ENCODE measurements at regions not wholly inside any gene's neighbourhood (a gene's known extent, or its start where the extent isn't known, plus 50 kb on each side); places are given as distances from the start of the nearest gene placed in this dataset.

DNA sequence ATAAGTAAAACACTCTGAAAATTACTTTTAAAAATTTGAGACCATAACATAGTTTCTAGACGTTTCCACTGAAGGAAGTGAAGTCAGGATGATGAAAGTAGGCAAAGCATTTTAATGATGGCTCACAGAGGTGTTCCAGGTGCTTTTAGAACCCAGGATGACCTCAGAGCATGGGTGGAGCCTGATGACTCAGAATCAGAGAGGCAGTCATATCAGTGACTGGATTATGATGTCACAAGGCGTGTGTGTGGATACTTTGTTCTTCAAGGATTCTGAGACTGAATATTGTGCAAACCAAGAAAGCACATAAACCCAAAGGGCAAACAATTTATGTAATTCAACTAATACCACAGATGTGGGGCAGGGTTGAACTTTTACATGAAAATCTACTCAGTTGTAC lies 200.2 kb upstream of the FOXN2 start:
- Histone ChIP-seq H3K4me1 (ENCODE audit: insufficient read depth, low read length, poor library complexity, severe bottlenecking) (peaks cover 5% of the 10 kb centered on the region), H3K36me3 (ENCODE audit: insufficient read depth, low read length) (no peaks in the 10 kb centered on the region), H3K4me3 (ENCODE audit: low read length, poor library complexity, severe bottlenecking) (no peak overlapping the region), H3K9ac (ENCODE audit: low read depth, low read length, poor library complexity, severe bottlenecking) (no peak overlapping the region), H3K27me3 (ENCODE audit: insufficient read depth, low read length, poor library complexity, severe bottlenecking) (no peaks in the 10 kb centered on the region), H3K79me2 (ENCODE audit: insufficient read depth, low read length) (no peaks in the 10 kb centered on the region), H4K20me1 (ENCODE audit: insufficient read depth, low read length, poor library complexity, severe bottlenecking) (no peaks in the 10 kb centered on the region), H3F3A (ENCODE audit: low read depth) (no peaks in the 10 kb centered on the region), H3K9me2 (replicated peaks; ENCODE audit: low read depth, low read length) (no peaks in the 10 kb centered on the region), H2AFZ (ENCODE audit: low read length) (no peak overlapping the region), H3K9me3 (ENCODE audit: insufficient read depth, low read depth, low read length) (no peaks in the 10 kb centered on the region), H3K4me2 (ENCODE audit: low read depth, low read length, poor library complexity, severe bottlenecking) (no peak overlapping the region)
- TF ChIP-seq EZH2phosphoT487 (IDR thresholded peaks at IDR 0.05; ENCODE audit: borderline replicate concordance), result no peak
- no peak for TF ChIP-seq CTCF (conservative IDR thresholded peaks at IDR 0.05; ENCODE audit: low read length)

GRCh38 chr2:48116497-48116896 lies 198.0 kb upstream of the FOXN2 start:
- TF ChIP-seq CTCF (conservative IDR thresholded peaks at IDR 0.05; ENCODE audit: low read length), result no peak
- no peak for TF ChIP-seq EZH2phosphoT487 (IDR thresholded peaks at IDR 0.05; ENCODE audit: borderline replicate concordance)
- Histone ChIP-seq H3K9me3 (ENCODE audit: insufficient read depth, low read depth, low read length) (no peaks in the 10 kb centered on the region), H3K9me2 (replicated peaks; ENCODE audit: low read depth, low read length) (no peaks in the 10 kb centered on the region), H3K4me2 (ENCODE audit: low read depth, low read length, poor library complexity, severe bottlenecking) (no peak overlapping the region), H3K36me3 (ENCODE audit: insufficient read depth, low read length) (no peaks in the 10 kb centered on the region), H3F3A (ENCODE audit: low read depth) (no peaks in the 10 kb centered on the region), H3K4me3 (ENCODE audit: low read length, poor library complexity, severe bottlenecking) (no peak overlapping the region), H3K4me1 (ENCODE audit: insufficient read depth, low read length, poor library complexity, severe bottlenecking) (peaks cover 5% of the 10 kb centered on the region), H3K9ac (ENCODE audit: low read depth, low read length, poor library complexity, severe bottlenecking) (no peak overlapping the region), H3K27me3 (ENCODE audit: insufficient read depth, low read length, poor library complexity, severe bottlenecking) (no peaks in the 10 kb centered on the region), H3K79me2 (ENCODE audit: insufficient read depth, low read length) (no peaks in the 10 kb centered on the region), H4K20me1 (ENCODE audit: insufficient read depth, low read length, poor library complexity, severe bottlenecking) (no peaks in the 10 kb centered on the region), H2AFZ (ENCODE audit: low read length) (no peak overlapping the region)

DNA sequence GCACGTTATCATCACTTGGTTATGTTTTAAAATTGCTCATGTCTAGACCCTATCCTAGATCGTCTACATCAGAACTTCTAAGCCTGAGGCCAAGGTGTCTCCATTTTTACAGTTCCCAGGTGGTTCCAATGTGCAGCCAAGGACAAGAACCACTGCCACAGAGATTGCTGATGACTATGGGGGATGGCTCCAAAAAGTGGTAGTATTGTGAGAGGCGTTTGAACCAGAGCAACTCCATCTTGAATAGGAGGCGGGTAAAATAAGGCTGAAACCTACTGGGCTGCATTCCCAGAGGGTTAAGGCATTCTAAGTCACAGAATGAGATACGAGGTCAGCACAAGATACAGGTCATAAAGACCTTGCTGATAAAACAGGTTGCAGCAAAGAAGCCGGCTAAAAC lies 195.6 kb upstream of the FOXN2 start:
- Histone ChIP-seq H3K9ac (ENCODE audit: low read depth, low read length, poor library complexity, severe bottlenecking) (no peak overlapping the region), H3K36me3 (ENCODE audit: insufficient read depth, low read length) (no peaks in the 10 kb centered on the region), H3K9me2 (replicated peaks; ENCODE audit: low read depth, low read length) (no peaks in the 10 kb centered on the region), H4K20me1 (ENCODE audit: insufficient read depth, low read length, poor library complexity, severe bottlenecking) (no peaks in the 10 kb centered on the region), H3K79me2 (ENCODE audit: insufficient read depth, low read length) (no peaks in the 10 kb centered on the region), H3K27me3 (ENCODE audit: insufficient read depth, low read length, poor library complexity, severe bottlenecking) (no peaks in the 10 kb centered on the region), H3K9me3 (ENCODE audit: insufficient read depth, low read depth, low read length) (no peaks in the 10 kb centered on the region), H3K4me2 (ENCODE audit: low read depth, low read length, poor library complexity, severe bottlenecking) (no peak overlapping the region), H3K4me1 (ENCODE audit: insufficient read depth, low read length, poor library complexity, severe bottlenecking) (no peaks in the 10 kb centered on the region), H3F3A (ENCODE audit: low read depth) (no peaks in the 10 kb centered on the region), H3K4me3 (ENCODE audit: low read length, poor library complexity, severe bottlenecking) (no peak overlapping the region), H2AFZ (ENCODE audit: low read length) (no peak overlapping the region)
- TF ChIP-seq EZH2phosphoT487 (IDR thresholded peaks at IDR 0.05; ENCODE audit: borderline replicate concordance), result no peak
- TF ChIP-seq CTCF (conservative IDR thresholded peaks at IDR 0.05; ENCODE audit: low read length), result no peak
